Amniotic epithelial cell (primary cell): ENCODE measurements at regions not wholly inside any gene's neighbourhood (a gene's known extent, or its start where the extent isn't known, plus 50 kb on each side); places are given as distances from the start of the nearest gene placed in this dataset.
"Not testable (repeated sequence)": the region's sequence is repeated elsewhere in the genome, so short reads cannot be mapped to it uniquely, and the experiment has no call there.

Source experiments
- DNase-seq: peaks from one replicate; pipeline ENCODE4 v3.0.0-alpha.2; 2010; ENCODE audit warnings: low read depth

- no peak for DNase-seq
These were observed 97.2 kb downstream of the KDR start for GRCh38 chr4:55028196-55028595.

GRCh38 chr4:55027596-55027995 is 97.8 kb downstream of the KDR start:
- DNase-seq = no peak

GRCh38 chr4:55025456-55025855 is 99.9 kb downstream of the KDR start:
- not testable (repeated sequence) for DNase-seq

- DNase-seq = no peak
These were observed 102.4 kb downstream of the KDR start for GRCh38 chr4:55023030-55023429.

GRCh38 chr4:55021214-55021613 is 104.2 kb downstream of the KDR start:
- DNase-seq = no peak

GRCh38 chr4:55020131-55020530 is 105.3 kb downstream of the KDR start:
- peak; percentile 69 for DNase-seq

- DNase-seq = no peak
These were observed 106.4 kb downstream of the KDR start for GRCh38 chr4:55018978-55019377.

- peak; percentile 65 for DNase-seq
These were observed 106.9 kb downstream of the KDR start for GRCh38 chr4:55018521-55018920.

- DNase-seq = no peak
These were observed 108.0 kb downstream of the KDR start for GRCh38 chr4:55017406-55017805.

- DNase-seq = no peak
These were observed 109.3 kb downstream of the KDR start for GRCh38 chr4:55016131-55016530.

GRCh38 chr4:55014876-55015275 is 110.5 kb downstream of the KDR start:
- DNase-seq = no peak

GRCh38 chr4:55013431-55013955 is 111.9 kb downstream of the KDR start:
- DNase-seq = peak; percentile 60

- DNase-seq = no peak
These were observed 112.8 kb downstream of the KDR start for GRCh38 chr4:55012363-55013230.

- DNase-seq = no peak
These were observed 113.6 kb downstream of the KDR start for GRCh38 chr4:55011761-55012160.

- no peak for DNase-seq
These were observed 114.8 kb downstream of the KDR start for GRCh38 chr4:55010550-55010949.

- DNase-seq = peak; percentile 68
These were observed 117.0 kb downstream of the KDR start for GRCh38 chr4:55008166-55009056.

GRCh38 chr4:55005910-55006309 is 119.5 kb downstream of the KDR start:
- no peak for DNase-seq

- peak; percentile 80 for DNase-seq
These were observed 120.6 kb downstream of the KDR start for GRCh38 chr4:55004831-55005230.

GRCh38 chr4:55002431-55002830 is 123.0 kb downstream of the KDR start:
- peak; percentile 27 for DNase-seq

- DNase-seq = peak; percentile 40
These were observed 123.9 kb downstream of the KDR start for GRCh38 chr4:55001538-55001937.

GRCh38 chr4:54999003-54999402 is 126.4 kb downstream of the KDR start:
- peak; percentile 71 for DNase-seq

- DNase-seq = not testable (repeated sequence)
These were observed 131.8 kb downstream of the KDR start for GRCh38 chr4:54993473-54994026.
